Testis (tissue), 2 donors: ENCODE measurements at regions not wholly inside any gene's neighbourhood (a gene's known extent, or its start where the extent isn't known, plus 50 kb on each side); places are given as distances from the start of the nearest gene placed in this dataset.
"Not testable (repeated sequence)": the region's sequence is repeated elsewhere in the genome, so short reads cannot be mapped to it uniquely, and the experiment has no call there.

Experiments
- DNase-seq: peaks from one replicate; pipeline ENCODE4 v3.0.0-alpha.2; 2019
- H3K27ac ChIP-seq, 2 donors: fragments of 200-600 bp; sonication (generic); one replicate each; pipeline ENCODE4 v1.5.1; 2019
- H3K27me3 ChIP-seq: fragments of 200-600 bp; sonication (generic); one replicate; pipeline ENCODE4 v1.5.1; 2019
- H3K36me3 ChIP-seq: fragments of 200-600 bp; sonication (generic); one replicate; pipeline ENCODE4 v1.5.1; 2017; ENCODE audit warnings: low read depth; ENCODE audit errors: missing control alignments
- H3K4me1 ChIP-seq: fragments of 200-600 bp; sonication (generic); one replicate; pipeline ENCODE4 v1.5.1; 2019
- H3K4me3 ChIP-seq, 2 donors: fragments of 200-600 bp; sonication (generic); one replicate each; pipeline ENCODE4 v1.5.1; 2017 to 2019
- H3K9me3 ChIP-seq: fragments of 200-600 bp; sonication (generic); one replicate; pipeline ENCODE4 v1.5.1; 2017
- POLR2A ChIP-seq: fragments of 450-650 bp; IDR thresholded peaks from one replicate; pipeline ENCODE4 v1.6.1; 2017; ENCODE audit warnings: antibody characterized with exemption, mild to moderate bottlenecking, moderate library complexity
- WGBS, 2 donors: methylation state at CpG; one replicate each; pipeline ENCODE4 v1.1.5; 2018; 5-methylcytosine and 5-hydroxymethylcytosine counted together
- intact Hi-C: fragments of 100-400 bp; cut with DNase I; formaldehyde crosslinking; loops from one replicate; pipeline ENCODE4 v1.15.1; 2023; ENCODE audit warnings: low total_unique reads
- TF ChIP-seq, protein P1 (sequence below), 3 experiments: fragments of 450-650 bp in 2 of 3; fragments of 200-600 bp in 1 of 3; sonication (generic) in 1 of 3; IDR thresholded peaks; one replicate each; pipeline ENCODE4 v1.5.1; 2016 to 2019; ENCODE audit warnings: antibody characterized with exemption in 3 of 3, mild to moderate bottlenecking in 2 of 3, moderate library complexity in 1 of 3

DNA sequence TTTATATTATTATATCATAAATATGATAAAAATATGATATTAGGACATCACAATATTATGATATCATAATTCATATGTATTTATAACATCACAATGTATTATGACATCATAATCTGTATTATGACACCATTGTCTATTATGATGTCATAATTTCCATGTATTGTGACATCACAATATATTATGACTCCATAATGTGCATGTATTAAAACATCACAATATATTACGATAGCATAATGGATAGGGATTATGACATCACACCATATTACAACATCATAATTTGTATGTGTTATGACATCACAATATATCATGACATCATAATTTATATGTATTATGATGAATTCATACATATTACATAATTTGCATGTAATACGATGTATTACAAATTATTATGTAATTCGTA is 1755.9 kb downstream of the TP53TG3F start:
- 90% methylated on average over 3 of the region's 3 CpGs for WGBS, 2 donors
- H3K27ac ChIP-seq = no peak overlapping the region
- no peak overlapping the region for H3K4me3 ChIP-seq
- H3K9me3 ChIP-seq = no peaks in the 10 kb centered on the region
- H3K36me3 ChIP-seq = no peaks in the 10 kb centered on the region
- H3K4me1 ChIP-seq = no peaks in the 10 kb centered on the region
- intact Hi-C loops = no loop called here
- no peaks in the 10 kb centered on the region for H3K27me3 ChIP-seq
- TF ChIP-seq, protein P1, sequence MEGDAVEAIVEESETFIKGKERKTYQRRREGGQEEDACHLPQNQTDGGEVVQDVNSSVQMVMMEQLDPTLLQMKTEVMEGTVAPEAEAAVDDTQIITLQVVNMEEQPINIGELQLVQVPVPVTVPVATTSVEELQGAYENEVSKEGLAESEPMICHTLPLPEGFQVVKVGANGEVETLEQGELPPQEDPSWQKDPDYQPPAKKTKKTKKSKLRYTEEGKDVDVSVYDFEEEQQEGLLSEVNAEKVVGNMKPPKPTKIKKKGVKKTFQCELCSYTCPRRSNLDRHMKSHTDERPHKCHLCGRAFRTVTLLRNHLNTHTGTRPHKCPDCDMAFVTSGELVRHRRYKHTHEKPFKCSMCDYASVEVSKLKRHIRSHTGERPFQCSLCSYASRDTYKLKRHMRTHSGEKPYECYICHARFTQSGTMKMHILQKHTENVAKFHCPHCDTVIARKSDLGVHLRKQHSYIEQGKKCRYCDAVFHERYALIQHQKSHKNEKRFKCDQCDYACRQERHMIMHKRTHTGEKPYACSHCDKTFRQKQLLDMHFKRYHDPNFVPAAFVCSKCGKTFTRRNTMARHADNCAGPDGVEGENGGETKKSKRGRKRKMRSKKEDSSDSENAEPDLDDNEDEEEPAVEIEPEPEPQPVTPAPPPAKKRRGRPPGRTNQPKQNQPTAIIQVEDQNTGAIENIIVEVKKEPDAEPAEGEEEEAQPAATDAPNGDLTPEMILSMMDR (IDR thresholded peaks at IDR 0.05) = no peak
- no peak for TF ChIP-seq POLR2A
- no peak for DNase-seq

DNA sequence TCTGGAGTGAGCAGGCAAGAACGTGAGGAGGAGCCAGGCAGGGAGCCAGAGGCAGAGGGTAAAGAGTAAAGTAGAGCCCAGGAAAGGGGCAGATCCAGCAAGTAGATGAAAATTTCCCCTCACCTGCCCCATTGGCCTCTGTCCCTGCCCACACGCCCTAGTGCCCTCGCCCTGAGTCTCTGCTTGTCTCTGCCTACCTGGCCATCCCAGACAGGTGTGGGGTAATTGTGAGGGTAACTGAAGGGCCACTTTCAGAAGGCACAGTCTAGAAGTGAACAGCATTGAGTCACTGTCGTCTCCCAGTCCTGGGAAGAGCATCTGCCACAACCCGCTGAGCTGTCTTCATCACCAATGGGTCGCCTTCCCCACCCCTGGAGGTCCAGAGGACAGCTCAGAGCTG is 1756.8 kb downstream of the TP53TG3F start:
- DNase-seq, intact Hi-C loops, H3K27ac ChIP-seq, H3K27me3 ChIP-seq, H3K4me1 ChIP-seq, H3K36me3 ChIP-seq, H3K9me3 ChIP-seq, H3K4me3 ChIP-seq: not testable (repeated sequence)
- WGBS, 2 donors = 70 to 76% methylated on average over 5 to 6 of the region's 6 CpGs

DNA sequence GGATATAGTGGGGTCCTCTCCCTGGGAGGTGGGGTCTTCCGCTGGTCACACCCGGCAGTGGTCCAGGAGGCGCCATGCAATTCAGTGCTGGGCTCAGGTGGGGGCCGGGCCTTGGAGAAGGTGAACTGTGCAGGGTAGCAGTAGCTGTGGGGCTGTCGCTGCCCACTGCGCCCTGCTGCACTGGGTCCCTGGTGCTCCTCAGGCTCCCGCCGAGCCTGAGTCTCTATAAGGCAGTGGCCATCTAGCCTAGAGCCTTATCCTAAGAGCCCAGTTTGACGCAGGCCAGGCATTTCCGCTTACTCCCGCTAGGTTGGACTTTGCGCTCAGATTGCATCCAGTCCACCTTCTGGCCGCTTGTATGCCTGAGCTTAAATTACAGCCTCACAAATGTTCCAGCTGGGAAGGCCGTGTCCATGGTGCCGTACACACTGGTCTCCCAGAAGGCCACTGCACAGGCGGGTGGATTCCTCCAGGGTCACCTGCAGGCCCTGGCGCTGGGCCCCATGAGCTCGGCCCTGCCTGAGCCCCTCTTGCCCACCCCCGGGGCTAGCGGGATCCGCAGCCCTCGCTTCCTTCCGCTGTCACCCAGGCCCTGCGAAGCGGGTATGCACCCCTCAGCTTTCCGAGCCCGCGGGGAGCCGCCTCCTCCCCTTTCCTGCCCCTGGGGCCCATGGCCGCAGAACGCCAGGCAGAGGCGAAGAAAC is 1762.2 kb downstream of the TP53TG3F start:
- no peaks in the 10 kb centered on the region for H3K9me3 ChIP-seq
- H3K27ac ChIP-seq = no peak overlapping the region
- DNase-seq = no peak
- 62 to 75% methylated on average over 28 to 32 of the region's 32 CpGs for WGBS, 2 donors
- H3K27me3 ChIP-seq = no peaks in the 10 kb centered on the region
- intact Hi-C loops = no loop called here
- no peak for TF ChIP-seq POLR2A
- TF ChIP-seq, protein P1 (IDR thresholded peaks at IDR 0.05) = no peak
- H3K36me3 ChIP-seq = no peaks in the 10 kb centered on the region
- no peaks in the 10 kb centered on the region for H3K4me1 ChIP-seq
- H3K4me3 ChIP-seq = peak overlapping the region; percentile 23 to 29

DNA sequence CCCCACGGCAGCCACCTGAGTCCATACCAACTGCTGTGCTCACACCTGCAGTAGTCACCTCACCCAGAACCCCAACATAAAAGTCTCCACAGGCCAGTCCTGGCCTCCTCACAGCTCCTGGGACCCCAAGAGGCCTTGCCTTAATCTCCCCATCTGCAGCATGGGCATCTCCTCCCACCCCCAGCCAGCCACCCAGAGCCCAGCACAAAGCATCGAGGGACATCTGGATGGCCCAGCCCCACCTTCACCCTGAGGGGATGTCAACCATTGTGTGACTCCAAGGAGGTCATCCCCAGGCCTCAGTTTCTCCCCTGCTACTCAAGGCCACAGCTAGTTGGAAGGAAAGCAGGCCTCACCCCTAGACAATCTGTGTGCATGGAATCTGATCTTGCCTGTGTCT is 1775.3 kb downstream of the TP53TG3F start:
- H3K4me3 ChIP-seq = no peak overlapping the region
- DNase-seq = no peak
- no peaks in the 10 kb centered on the region for H3K36me3 ChIP-seq
- H3K9me3 ChIP-seq = no peaks in the 10 kb centered on the region
- WGBS, 2 donors = 63 to 85% methylated on average over 2 of the region's 2 CpGs
- intact Hi-C loops = no loop called here
- no peaks in the 10 kb centered on the region for H3K4me1 ChIP-seq
- H3K27ac ChIP-seq = no peak overlapping the region
- no peaks in the 10 kb centered on the region for H3K27me3 ChIP-seq
- TF ChIP-seq, protein P1 (IDR thresholded peaks at IDR 0.05) = no peak

DNA sequence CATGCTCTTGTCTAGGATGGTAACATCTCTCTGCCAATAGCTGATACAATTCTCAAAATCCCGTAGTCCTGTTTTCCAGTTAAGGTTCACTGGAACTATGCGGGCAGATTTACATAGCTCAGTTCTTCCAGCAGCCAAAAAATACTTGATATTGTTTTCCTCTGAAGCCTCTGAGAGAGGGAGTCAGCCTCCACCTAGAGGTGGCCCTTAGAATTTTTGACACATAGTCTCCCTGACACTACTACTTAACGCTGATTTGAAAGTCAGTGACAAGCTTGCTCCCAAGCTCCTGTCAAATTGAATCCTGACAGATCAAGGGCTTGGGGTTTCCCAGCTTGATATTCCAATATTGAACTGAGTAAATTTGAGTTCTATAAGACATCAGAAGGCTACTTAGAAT is 1780.1 kb downstream of the TP53TG3F start:
- Histone ChIP-seq H3K36me3 (no peaks in the 10 kb centered on the region), H3K27me3 (no peaks in the 10 kb centered on the region), H3K27ac (no peak overlapping the region), H3K4me3 (no peak overlapping the region), H3K4me1 (no peaks in the 10 kb centered on the region), H3K9me3 (no peaks in the 10 kb centered on the region)
- WGBS, 2 donors = 69 to 82% methylated on average over 3 of the region's 3 CpGs
- DNase-seq = no peak
- TF ChIP-seq POLR2A = no peak
- TF ChIP-seq, protein P1 (IDR thresholded peaks at IDR 0.05) = no peak
- intact Hi-C loops = no loop called here
